ENCODE measurements at regions not wholly inside any gene's neighbourhood (a gene's known extent, or its start where the extent isn't known, plus 50 kb on each side); places are given as distances from the start of the nearest gene placed in this dataset.

DNA sequence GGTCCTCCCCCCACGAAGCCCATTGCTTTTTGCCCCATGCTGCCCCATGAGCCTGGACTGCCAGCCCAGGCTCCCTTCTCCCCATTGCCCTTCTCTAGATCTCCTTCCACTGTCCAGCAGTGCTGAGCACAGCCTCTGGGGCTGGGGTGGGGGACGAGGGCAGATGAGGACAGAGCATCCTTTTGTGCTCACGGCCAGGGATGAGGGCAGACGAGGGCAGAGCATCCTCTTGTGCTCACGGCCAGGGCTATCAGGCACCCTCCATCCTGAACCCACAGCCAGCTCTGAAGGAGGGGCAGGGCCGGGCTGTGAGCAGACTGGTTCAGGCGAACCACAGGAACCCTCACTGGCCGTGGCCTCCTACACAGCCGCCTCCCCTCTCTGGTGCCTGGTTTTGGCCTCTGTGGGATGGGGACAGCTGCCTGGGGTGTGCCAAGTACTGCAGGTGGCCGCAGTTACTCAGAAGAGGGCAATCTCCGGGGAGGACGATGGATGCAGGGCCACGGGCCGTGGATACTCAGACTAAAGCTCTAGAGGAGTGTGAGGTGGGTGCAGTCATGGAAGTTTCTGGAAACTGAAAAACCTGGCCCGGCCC is 1258.8 kb downstream of the BRD1 start:
- DNase-seq: no peak

DNA sequence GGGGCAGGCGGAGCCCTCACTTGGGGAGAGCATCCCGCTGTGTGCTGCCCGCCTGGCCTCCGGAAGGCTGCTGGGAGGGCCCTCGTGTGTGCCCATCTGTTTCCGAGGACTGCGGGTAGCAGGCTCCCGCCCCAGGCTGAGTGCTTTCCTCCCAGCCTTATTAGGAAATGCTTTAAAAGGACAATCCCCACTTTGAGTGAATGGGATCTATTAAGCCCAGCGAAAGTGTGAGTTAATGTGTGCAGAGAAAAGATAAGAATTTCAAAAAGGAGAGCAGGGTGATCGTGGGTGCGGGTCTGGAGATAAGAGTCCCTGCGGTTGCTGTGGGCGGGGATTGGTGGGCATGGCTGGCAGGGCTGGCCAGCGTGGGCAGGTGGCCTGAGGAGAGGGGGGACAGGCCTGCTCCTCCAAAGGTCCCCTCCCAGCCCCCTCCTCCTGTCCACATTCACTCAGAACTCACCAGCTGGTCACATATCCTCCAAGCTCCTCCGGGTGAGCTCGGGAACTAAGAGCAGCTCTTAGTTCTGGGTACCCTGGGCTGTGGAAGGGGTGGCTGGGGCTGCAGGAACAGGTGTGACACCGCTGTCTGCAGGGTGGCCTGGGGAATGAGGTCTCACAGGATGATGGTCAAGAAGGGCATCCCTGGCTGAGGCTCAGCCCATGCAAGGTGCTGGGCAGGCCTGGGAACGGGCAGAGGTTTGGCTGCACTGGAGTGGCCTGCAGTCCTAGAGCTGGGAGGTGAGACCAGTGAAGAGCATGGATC is 1260.3 kb downstream of the BRD1 start:
- no peak for DNase-seq

DNA sequence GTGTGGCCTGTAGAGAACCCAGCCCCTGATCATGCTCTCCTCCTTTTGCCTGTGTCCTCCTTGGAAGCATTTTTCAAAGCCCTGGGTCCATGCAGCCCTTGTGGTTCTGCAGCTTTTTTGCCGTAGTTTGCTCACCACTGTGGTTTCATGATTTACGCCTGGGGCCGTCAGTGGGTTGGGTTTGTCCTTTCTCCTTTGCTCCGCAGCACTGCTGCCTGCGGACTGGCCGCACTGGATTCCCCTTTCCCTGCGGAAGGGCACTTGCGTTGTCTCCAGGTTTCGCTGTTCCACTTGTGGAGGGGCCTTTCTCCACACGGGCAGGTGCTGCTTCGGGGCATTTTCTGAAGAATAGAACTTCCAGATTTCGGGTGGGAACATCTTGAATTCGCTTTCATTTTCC is 1260.9 kb downstream of the BRD1 start:
- no peak for DNase-seq

DNA sequence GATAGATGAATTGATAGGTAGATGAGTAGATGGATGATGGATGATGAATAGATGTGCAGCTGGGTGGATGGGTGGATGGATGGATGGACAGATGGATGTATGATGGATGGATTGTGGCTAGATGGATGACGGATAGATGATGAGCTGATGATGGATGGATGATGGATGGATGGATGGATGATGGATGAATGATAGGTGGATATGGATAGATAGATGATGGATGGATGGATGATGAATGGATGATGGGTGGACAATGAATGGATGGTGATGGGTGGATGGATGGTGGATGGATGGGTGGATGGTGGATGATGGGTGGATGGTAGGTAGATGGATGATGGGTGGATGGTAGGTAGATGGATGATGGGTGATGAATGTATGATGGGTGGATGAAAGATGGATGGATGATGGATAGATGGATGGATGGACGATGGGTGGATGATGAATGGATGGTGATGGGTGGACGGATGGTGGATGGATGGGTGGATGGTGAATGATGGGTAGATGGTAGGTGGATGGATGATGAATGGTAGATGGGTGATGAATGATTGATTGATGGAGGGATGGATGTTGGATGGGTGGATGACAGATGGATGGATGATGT is 1261.7 kb downstream of the BRD1 start:
- DNase-seq: no peak

DNA sequence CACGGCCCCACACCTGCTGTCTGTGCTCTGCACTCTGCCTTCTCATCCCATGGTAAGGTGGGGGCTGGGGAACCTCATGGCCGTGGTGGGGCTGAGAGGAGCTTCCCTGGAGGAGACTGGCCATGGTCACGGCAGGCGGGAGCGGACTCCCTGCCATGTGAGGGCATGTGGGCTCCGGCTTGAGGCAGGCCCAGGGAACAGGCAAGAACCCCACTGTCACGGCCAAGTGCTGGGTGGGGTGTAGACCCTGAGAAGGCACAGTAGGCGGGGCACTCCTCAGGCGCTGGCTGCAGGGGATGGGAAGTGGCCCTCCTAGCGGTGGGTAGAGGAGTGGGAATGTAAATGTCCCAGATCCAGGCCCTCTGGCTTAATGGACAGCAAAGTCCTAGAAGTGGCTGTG is 1262.7 kb downstream of the BRD1 start:
- DNase-seq: no peak

DNA sequence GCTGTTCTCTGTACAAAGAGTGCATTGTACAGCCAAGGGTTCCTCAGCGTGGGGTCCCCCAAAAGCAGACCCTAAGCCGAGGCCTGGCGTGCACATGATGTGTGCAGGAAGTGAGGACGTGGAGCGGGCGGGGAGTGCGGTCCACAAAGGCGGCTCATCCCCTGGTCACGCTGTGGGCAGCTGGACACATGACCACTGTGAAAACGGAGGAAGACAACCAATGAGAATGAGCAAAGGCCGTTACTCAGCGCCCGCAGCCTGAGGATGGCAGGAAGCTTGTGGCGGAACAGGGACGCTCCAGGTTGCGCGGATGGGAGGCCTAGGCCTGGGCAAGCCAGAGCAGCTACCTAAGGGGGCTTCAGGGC is 1263.7 kb downstream of the BRD1 start:
- DNase-seq: no peak

DNA sequence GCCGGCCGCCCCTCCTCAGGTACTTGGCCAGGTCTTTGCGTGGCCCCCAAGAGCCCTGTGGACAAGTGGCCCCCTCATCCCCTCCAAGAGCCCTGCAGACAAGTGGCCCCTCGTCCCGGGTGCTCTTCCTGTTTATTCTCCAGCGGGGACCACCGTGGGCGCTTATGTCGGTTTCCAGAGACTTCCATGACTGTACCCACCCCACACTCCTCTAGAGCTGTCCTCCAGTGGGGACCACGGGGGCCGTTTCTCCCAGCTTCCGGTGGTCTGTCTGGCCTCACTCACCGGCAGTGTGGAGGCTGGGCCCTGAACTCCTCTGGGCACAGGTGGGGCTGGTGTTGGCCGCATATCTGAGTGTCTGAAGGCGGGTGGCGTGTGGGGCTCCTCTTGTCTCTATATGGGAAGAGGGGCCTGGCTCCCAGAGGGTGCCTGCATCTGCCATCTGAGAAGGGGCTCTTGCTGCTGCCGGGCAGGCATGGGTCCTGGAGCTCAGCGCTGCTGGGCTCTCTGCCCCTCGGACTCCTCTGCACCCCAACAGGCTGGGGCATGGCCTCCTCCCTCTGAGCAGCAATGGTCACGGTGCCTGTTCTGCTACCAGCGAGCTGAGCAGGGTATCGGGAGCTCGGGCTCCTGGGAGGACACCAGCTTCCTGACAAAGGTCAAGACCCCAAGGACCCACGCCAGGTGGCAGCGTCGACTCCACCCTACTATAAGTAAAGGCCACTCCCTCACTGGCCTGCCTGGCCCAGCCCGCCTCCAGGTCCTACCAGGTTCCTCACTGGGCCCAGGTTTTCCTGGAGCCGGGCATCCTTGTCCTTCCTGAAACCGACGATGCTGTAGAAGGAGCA is 1264.3 kb downstream of the BRD1 start:
- DNase-seq: no peak

DNA sequence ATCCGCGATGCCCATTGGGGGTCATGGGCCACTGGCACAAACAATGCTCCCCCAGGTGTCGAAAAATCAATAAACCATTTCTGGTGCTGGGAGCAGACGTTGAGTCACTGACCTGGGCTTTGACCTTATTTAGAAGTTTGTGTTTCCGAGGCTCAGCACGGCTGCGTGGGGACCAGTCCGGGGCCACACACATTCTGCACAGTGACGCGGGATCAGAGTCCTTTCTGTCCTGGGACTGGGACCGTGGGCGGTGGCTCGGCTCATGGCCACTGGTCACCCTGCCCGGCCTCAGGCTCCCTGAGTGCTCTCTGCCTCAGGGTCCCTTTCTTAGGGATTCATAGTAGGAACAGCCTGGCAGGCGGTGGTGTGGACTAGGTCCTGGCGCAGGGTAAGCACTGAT is 1266.0 kb downstream of the BRD1 start:
- DNase-seq: no peak

DNA sequence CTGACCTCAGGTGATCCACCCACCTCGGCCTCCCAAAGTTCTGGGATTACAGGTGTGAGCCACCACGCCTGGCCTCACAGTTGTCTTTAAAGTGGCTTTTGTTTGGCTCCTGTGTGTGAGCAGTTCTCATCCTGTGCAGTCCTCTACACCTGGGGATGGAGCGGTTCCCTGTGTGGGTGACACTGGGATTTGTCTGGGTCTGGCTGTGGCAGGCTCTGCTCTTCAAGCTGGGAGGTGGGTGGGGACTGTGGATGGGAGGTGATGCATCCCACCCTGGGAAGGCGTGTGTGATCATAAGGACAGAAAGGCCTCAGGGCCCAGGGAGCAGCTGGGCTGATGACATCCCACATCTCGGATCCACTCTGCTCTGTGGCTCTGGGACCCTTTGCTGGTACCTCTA is 1266.8 kb downstream of the BRD1 start:
- DNase-seq: no peak

DNA sequence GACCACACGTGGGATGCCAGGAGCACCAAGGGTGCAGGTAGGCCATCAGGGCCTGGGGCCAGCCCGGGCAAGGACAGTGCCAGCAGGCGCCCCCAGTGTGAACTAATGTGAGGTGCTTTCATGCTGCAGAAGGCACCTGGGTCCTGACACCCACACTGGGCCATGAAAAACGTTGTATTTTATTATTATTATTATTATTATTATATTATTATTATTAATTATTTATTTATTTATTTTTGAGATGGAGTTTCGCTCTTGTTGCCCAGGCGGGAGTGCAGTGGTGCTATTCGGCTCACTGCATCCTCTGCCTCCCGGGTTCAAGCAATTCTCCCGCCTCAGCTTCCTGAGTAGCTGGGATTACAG is 1267.3 kb downstream of the BRD1 start:
- no peak for DNase-seq

DNA sequence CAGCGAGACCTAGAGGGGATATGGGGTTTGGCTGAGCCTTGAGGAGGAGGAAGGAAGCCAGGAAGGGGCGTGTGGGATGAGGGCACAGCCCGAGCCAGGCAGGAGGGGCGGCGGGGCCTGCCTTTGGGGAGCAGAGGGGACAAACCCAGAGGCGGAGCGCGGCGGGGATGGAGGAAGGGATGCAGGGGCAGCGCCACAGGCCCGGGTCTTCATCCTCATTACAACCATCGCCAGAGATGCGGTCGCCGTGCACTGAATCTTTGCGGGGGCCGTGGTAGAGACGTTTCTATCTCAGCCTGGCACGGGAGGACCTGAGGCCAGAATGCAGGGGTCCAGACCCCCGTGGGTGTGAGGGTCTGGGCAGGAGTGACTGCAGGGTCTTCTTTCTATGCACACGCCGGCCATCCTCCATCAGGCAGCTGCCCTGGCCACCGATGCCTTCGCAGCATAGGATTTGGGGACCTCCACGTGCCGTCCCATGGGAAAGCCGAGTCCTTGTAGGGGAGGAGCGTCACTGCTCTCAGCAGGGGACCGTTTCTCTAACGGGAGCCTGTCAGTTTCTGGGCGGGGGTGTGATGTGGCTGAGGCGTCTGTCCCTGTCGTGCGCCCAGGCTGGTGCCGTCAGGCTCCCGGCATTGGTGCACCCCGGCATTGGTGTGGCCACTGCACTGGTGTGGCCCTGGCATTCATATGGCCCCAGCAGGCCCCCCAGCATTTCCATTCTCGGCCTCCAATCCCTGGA is 1267.9 kb downstream of the BRD1 start:
- no peak for DNase-seq

DNA sequence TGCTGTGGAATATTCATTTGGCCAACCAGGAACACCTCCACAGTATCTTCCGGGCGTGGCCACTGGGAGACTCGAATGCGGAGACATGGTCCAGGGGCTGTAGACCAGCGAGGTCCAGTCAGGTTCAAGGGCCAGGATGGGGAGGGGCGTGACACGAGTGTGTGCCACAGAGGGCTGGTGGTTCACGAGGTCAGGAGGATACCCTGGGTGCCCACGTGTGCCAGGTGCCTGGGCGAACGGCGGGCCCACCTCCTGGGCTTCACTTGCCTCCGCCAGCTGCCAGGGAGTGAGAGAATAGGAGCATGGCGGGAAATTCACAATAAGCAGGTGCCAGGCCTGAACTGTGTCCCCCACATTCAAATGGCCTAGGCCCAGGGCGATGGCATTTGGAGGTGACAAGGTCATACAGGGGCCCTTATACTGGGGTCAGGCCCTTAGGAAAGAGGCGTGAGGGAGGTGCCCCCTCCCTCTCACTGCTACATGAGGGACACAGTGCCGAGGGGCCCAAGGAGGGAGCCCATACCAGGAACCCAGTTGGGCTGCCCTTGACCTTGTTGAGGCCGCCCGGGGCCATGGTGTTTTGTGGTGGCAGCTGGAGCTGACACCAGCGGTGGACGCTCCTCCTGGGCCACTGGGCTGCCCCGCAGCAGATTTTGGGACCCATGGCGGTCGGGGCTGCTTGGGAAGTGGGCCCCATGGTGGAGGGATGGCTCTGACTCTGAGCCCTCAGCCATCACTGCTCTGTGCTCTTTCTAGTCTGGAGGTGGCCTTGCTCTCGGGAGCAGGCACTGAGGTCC is 1268.9 kb downstream of the BRD1 start:
- no peak for DNase-seq

DNA sequence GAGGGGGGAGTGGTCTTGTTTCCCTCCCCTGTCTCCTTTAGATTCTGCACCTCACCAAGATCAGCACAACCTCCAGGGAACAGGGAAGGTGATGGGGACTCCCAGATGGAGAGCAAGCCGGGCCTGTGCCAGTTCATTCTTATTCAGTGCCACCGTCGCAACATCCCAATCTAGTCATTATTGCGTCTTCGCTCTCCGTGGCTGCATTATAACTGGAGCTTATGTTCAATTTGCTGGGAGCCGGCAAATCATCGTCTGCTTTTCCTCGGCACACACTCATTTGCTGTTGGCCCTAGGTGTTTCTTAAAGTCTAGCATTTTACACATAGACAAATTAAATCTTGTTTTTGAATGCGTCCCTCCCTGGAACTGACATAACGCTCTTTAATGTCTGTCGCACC is 1269.7 kb downstream of the BRD1 start:
- no peak for DNase-seq

DNA sequence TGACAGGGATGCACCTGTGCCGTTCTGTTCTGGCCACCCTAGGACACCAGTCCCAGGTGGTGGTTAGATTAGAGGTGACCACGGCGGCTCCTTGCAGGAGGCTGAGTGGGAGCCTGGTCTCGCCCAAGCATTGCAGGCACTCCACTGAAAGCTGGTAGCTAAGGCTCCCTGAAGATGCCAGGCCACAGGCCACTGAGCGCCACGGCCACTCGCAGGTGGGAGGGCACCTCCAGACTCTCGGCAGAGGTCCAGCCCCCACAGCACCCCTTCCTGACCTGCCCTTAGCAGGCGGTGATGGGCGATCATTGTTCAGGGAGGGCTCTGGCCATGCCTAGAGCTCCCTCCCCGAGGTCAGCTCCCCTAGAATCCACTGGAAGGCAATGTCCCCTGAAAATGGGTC is 1270.2 kb downstream of the BRD1 start:
- no peak for DNase-seq

DNA sequence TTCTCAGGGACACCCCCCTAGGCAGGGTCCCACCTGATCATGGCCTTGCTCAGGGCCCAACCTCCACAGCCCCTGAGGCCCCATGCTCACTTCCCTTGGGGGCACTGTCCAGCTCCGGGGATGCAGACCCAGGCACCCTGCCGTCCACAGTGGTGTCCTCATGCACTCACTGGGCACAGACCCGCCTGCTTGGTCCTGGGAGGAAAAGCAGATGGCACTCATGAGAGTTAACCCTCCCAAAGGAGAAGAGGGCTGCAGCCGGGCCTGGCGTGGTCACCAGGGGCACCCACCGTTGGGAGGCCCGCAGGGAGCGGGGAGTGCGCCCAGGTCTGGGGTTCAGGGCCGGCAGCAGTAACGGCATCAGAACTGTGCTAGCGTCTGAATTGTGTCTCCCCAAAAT is 1270.9 kb downstream of the BRD1 start:
- DNase-seq: no peak

DNA sequence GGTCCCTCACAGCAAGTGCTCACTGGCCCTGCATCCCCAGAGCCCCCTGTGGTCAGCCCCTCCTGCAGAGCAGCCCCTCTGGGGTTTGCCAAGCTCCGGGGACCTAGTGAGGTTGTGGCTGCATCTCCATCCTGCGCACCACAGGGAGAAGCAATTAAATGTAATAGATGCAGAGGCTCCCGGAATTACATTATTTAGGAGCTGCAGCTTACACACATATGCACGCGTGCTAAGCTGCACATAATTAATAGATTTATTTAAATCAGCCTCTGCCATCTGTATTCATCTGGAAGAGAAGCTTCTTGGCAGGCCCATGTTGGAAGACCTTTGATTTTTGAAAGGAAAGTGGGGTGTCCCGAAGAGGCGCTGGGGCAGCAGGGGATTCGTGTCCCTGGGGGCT is 1271.5 kb downstream of the BRD1 start:
- no peak for DNase-seq

DNA sequence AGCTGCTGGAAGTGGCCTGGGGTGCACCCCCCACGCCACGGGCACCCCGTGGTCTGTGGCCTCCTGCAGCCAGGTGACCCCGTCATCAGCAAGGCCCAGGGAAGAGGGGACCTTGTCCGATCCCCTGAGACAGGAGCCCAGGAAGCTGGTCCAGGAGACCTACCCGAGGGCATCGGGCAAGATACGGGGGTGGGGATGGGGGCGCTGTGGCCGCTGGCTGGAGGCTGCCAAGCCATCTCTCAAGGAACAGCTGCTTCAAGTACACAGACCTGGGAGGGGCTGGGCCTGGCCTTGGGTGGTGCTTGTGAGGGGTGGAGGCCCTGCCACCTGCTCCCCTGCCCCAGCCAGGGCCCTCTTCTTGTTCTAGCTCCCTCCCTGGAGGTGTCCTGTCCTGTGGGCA is 1272.1 kb downstream of the BRD1 start:
- no peak for DNase-seq

DNA sequence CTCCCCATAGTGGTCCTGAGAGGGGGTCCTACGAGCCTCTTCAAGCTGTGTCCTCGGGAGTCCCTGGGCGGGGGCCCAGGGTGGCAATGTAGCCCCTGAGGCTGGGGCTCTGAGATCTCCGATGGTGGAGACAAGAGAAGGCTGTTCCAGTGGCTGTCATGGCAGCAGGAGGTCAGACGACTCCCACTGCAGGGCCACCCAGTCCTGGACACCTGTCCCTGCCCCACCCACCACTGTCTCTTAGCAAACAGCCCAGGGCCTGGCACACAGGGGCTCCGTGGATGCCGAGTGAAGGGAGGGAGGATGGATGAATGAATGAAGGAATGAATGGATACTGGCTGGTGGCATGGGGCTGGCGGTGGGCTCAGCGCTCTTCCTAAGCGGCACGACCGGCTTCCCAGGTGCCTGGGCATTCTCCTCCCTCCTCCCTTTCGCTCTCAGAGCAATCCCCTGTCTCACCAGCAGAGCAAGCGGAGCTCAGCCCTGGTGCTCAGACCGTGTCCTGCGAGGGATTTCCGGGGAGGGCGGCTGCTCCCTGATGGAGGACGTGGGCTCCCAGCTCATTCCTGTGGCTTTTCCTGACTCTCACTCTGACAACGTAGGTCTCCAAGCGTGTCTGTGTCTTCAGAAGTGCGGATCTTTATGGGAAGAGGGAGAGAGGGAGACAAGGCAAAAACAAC is 1272.6 kb downstream of the BRD1 start:
- no peak for DNase-seq

DNA sequence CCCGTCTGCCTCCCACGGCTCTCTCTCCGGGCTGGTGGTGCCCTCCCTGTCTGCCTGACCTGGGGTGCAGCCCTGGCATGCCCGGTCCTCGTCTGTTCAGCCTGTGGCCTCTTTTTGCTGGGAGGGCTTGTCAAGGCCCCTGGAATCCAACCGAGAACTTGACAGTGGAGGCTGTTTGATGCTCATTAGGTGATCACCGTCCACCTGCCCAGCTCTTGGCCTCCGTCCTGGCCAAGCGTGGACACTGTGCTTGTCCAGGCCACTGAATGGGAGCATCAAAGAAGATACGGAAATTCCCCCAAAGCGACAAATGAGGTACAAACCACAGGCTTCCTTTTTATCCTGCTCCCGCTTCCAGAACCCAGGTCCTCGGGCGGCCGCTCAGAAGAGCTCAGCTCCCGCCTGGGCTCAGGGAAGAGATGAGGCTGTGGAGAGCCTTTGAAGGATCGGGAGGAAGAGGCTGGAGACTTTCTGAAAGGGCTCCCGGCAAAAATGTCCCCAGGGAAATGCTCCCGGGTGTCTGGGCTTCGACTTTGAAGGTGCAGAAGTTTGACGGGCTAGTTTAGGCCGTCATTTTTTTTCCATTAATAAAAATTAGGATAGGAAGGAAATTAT is 1273.9 kb downstream of the BRD1 start:
- DNase-seq: no peak

DNA sequence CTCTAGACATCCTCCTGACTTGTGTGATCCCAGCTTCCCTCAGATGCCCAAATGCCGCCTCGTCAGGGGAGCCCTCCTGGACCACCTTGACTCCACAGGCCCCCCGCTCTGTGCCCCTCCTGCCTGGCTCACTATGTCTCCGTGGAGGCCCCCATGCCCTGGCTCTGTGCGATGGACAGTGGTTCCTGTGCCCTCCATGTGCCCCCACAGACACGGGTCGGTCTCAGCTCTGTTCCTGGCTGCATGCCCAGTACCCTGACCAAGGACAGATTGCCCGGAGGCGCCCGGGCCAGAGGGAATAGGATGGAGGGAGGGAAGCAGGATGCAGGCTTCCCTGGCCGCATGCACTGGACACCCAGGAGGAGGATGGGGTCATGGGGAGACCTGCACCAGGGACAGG is 1274.6 kb downstream of the BRD1 start:
- DNase-seq: no peak
